AG04450 (cell line): ENCODE measurements at regions not wholly inside any gene's neighbourhood (a gene's known extent, or its start where the extent isn't known, plus 50 kb on each side); places are given as distances from the start of the nearest gene placed in this dataset.

ENCODE experiments used
- CTCF ChIA-PET: fragments of 300-600, 350-600 bp; formaldehyde crosslinking; extraction: SDS; loops from one replicate; lab custom pipeline; 2022; ENCODE audit warnings: antibody characterized with exemption, inconsistent platforms; lab: Charles Lee
- POLR2A ChIA-PET: fragments of 350-600 bp; formaldehyde crosslinking; extraction: SDS; loops from one replicate; lab custom pipeline; 2021; ENCODE audit warnings: antibody characterized with exemption, inconsistent platforms; lab: Yijun Ruan, JAX
- DNase-seq: peaks from one replicate; pipeline ENCODE4 v3.0.0-alpha.2; 2011; ENCODE audit warnings: low read depth, low spot score
- H3K27ac ChIP-seq: one replicate; pipeline ENCODE4 v1.5.1; 2012; ENCODE audit warnings: low read depth, low read length, control low read depth
- H3K27me3 ChIP-seq: one replicate; pipeline ENCODE4 v1.6.0; 2012; ENCODE audit warnings: low read length; ENCODE audit not compliant: control insufficient read depth, insufficient read depth
- H3K4me3 ChIP-seq: 2 replicates; pipeline ENCODE4 v1.5.1; 2011; ENCODE audit warnings: mild to moderate bottlenecking, low read depth, low read length, control low read depth
- H3K9me3 ChIP-seq: 2 replicates; pipeline ENCODE4 v1.5.1; 2012; ENCODE audit warnings: low read length; ENCODE audit not compliant: control insufficient read depth, insufficient read depth
- CTCF ChIP-seq: IDR thresholded peaks from 2 replicates; pipeline ENCODE4 v1.5.1; 2011; ENCODE audit warnings: low read depth, low read length, control low read depth, inconsistent platforms

- ChIA-PET POLR2A (no interaction called here), CTCF (no interaction called here)
- TF ChIP-seq CTCF = no peak
- Histone ChIP-seq H3K9me3 (no peaks in the 10 kb centered on the region), H3K27ac (no peak overlapping the region), H3K4me3 (no peak overlapping the region), H3K27me3 (no peaks in the 10 kb centered on the region)
- DNase-seq = no peak
Observed at GRCh38 chr5:167899490-167900070, 391.9 kb upstream of the WWC1 start.

GRCh38 chr5:167900340-167900935 is 391.0 kb upstream of the WWC1 start:
- no peak for DNase-seq

GRCh38 chr5:167902298-167902697 is 389.1 kb upstream of the WWC1 start:
- no peaks in the 10 kb centered on the region for H3K27me3 ChIP-seq
- TF ChIP-seq CTCF = no peak
- ChIA-PET CTCF (no interaction called here), POLR2A (no interaction called here)
- no peak overlapping the region for H3K27ac ChIP-seq
- no peak for DNase-seq
- H3K9me3 ChIP-seq = no peaks in the 10 kb centered on the region
- H3K4me3 ChIP-seq = no peak overlapping the region

More at GRCh38 chr5:167900340-167900935, 391.0 kb upstream of the WWC1 start:
- no peaks in the 10 kb centered on the region for H3K27me3 ChIP-seq
- no peak overlapping the region for H3K27ac ChIP-seq
- no peak overlapping the region for H3K4me3 ChIP-seq
- CTCF ChIA-PET = no interaction called here
- POLR2A ChIA-PET = no interaction called here
- H3K9me3 ChIP-seq = no peaks in the 10 kb centered on the region
- no peak for TF ChIP-seq CTCF

GRCh38 chr5:167903243-167903642 is 388.2 kb upstream of the WWC1 start:
- no peak for TF ChIP-seq CTCF
- Histone ChIP-seq H3K27ac (no peak overlapping the region), H3K4me3 (no peak overlapping the region), H3K27me3 (no peaks in the 10 kb centered on the region), H3K9me3 (no peaks in the 10 kb centered on the region)
- ChIA-PET CTCF (no interaction called here), POLR2A (no interaction called here)
- no peak for DNase-seq

GRCh38 chr5:167903659-167904058 is 387.8 kb upstream of the WWC1 start:
- POLR2A ChIA-PET = no interaction called here
- CTCF ChIA-PET = no interaction called here
- no peak for TF ChIP-seq CTCF
- DNase-seq = no peak
- no peaks in the 10 kb centered on the region for H3K9me3 ChIP-seq
- H3K27me3 ChIP-seq = no peaks in the 10 kb centered on the region
- H3K4me3 ChIP-seq = no peak overlapping the region
- H3K27ac ChIP-seq = no peak overlapping the region
